HCT116 (cell line): ENCODE measurements at regions not wholly inside any gene's neighbourhood (a gene's known extent, or its start where the extent isn't known, plus 50 kb on each side); places are given as distances from the start of the nearest gene placed in this dataset.

Source experiments
- ATAC-seq: fragments of 200-7000 bp; cut with Tn5 transposase; 2 replicates; pipeline ENCODE4 v1.9.1; 2020; ENCODE audit warnings: mild to moderate bottlenecking, moderate library complexity
- BruUV-seq: library from RNA; stranded (reverse); fragments of 400-500 nt; replicated peaks from 2 replicates; lab custom pipeline; 2021; lab: Mats Ljungman, UMichigan
- CTCF ChIA-PET: fragments of 300-600 bp; sonication (Branson Sonifier 250); formaldehyde crosslinking; loops from one replicate; lab custom pipeline; 2021; ENCODE audit warnings: antibody characterized with exemption; lab: Charles Lee
- POLR2A ChIA-PET: fragments of 300-600, 350-600 bp; sonication (Branson Sonifier 250); formaldehyde crosslinking; loops from one replicate; lab custom pipeline; 2021; ENCODE audit warnings: antibody characterized with exemption; lab: Charles Lee
- RAD21 ChIA-PET, 2 experiments: fragments of 300-600 bp; sonication (Branson Sonifier 250); formaldehyde crosslinking; loops; one replicate each; lab custom pipeline; 2023; ENCODE audit warnings: low total read pairs in 2 of 2; ENCODE audit not compliant: uncharacterized antibody in 2 of 2, unreplicated experiment in 2 of 2, low non-redundant PET in 1 of 2; lab: Charles Lee
- DNase-seq: peaks from one replicate; pipeline ENCODE4 v3.0.0-alpha.2; 2010; ENCODE audit warnings: low read depth, low spot score
- H2AFZ ChIP-seq: fragments of 200-600 bp; shearing (Covaris generic), sonication (generic); 2 replicates; pipeline ENCODE4 v1.6.1; 2017; ENCODE audit warnings: low read depth, mixed run types, mixed read lengths, antibody characterized with exemption, low read length; ENCODE audit not compliant: poor library complexity, severe bottlenecking
- H3K27ac ChIP-seq: 2 replicates; pipeline ENCODE4 v1.5.1; 2012; ENCODE audit warnings: low read depth, low read length
- H3K27me3 ChIP-seq: fragments of 200-600 bp; sonication (generic); 2 replicates; pipeline ENCODE4 v1.6.1; 2016; ENCODE audit warnings: mixed run types, low read length, mixed read lengths; ENCODE audit not compliant: insufficient read depth
- H3K36me3 ChIP-seq, 2 experiments: fragments of 200-500 bp in 1 of 2; fragments of 200-600 bp in 1 of 2; sonication (Bioruptor generic) in 1 of 2; sonication (generic) in 1 of 2; 2 replicates each; pipeline versions ENCODE4 v1.5.1 to v1.6.1; 2014 to 2016; ENCODE audit warnings: low read length in 2 of 2, inconsistent platforms in 1 of 2, mixed read lengths in 1 of 2, mixed run types in 1 of 2; ENCODE audit not compliant: insufficient read depth in 2 of 2, control insufficient read depth in 1 of 2
- H3K4me1 ChIP-seq, 2 experiments: fragments of 200-600 bp in 1 of 2; sonication (generic) in 1 of 2; 2 replicates each; pipeline versions ENCODE4 v1.5.1 to v1.6.1; 2012 to 2017; ENCODE audit warnings: low read length in 2 of 2, inconsistent platforms in 1 of 2, mild to moderate bottlenecking in 1 of 2, mixed read lengths in 1 of 2, mixed run types in 1 of 2, moderate library complexity in 1 of 2; ENCODE audit not compliant: insufficient read depth in 2 of 2, control insufficient read depth in 1 of 2
- H3K4me2 ChIP-seq: fragments of 200-600 bp; sonication (generic); 2 replicates; pipeline ENCODE4 v1.6.1; 2017; ENCODE audit warnings: mixed run types, low read length, mixed read lengths
- H3K4me3 ChIP-seq, 2 experiments: fragments of 200-600 bp in 1 of 2; sonication (generic) in 1 of 2; replicated peaks in 1 of 2; 2 replicates each; pipeline ENCODE4 v1.5.1; 2011 to 2016; ENCODE audit warnings: low read length in 2 of 2, control low read depth in 1 of 2, low read depth in 1 of 2, mild to moderate bottlenecking in 1 of 2, mixed read lengths in 1 of 2, mixed run types in 1 of 2
- H3K79me2 ChIP-seq: fragments of 200-600 bp; sonication (generic); 2 replicates; pipeline ENCODE4 v1.6.1; 2017; ENCODE audit warnings: mild to moderate bottlenecking, mixed run types, low read length, moderate library complexity, mixed read lengths; ENCODE audit not compliant: insufficient read depth
- H3K9ac ChIP-seq: fragments of 200-600 bp; sonication (generic); 2 replicates; pipeline ENCODE4 v1.6.1; 2016; ENCODE audit warnings: low read length, mixed read lengths
- H3K9me2 ChIP-seq: fragments of 200-600 bp; sonication (generic), shearing (Covaris generic); 2 replicates; pipeline ENCODE4 v1.6.1; 2017; ENCODE audit warnings: mixed run types, mild to moderate bottlenecking, moderate library complexity; ENCODE audit not compliant: insufficient read depth
- H3K9me3 ChIP-seq, 2 experiments: fragments of 200-500 bp in 1 of 2; fragments of 200-600 bp in 1 of 2; sonication (Bioruptor generic) in 1 of 2; sonication (generic) in 1 of 2; 2 replicates each; pipeline ENCODE4 v1.6.1; 2014 to 2017; ENCODE audit warnings: low read length in 2 of 2, mixed read lengths in 2 of 2, inconsistent platforms in 1 of 2, low read depth in 1 of 2, mild to moderate bottlenecking in 1 of 2, mixed run types in 1 of 2, moderate library complexity in 1 of 2; ENCODE audit not compliant: control insufficient read depth in 1 of 2, insufficient read depth in 1 of 2
- H4K20me1 ChIP-seq: fragments of 200-600 bp; sonication (generic), shearing (Covaris generic); 2 replicates; pipeline ENCODE4 v1.6.1; 2017; ENCODE audit warnings: mixed run types, mild to moderate bottlenecking, moderate library complexity; ENCODE audit not compliant: insufficient read depth
- CEBPB ChIP-seq: IDR thresholded peaks from 2 replicates; pipeline ENCODE4 v1.6.1; 2012; ENCODE audit warnings: low read depth
- ELF1 ChIP-seq: IDR thresholded peaks from 2 replicates; pipeline ENCODE4 v1.6.1; 2012; ENCODE audit warnings: low read depth, borderline replicate concordance
- EZH2 ChIP-seq: fragments of 200-600 bp; sonication (generic); IDR thresholded peaks from 2 replicates; pipeline ENCODE4 v1.6.1; 2017; ENCODE audit warnings: antibody characterized with exemption, mixed run types
- EZH2phosphoT487 ChIP-seq: fragments of 200-600 bp; IDR thresholded peaks from 2 replicates; pipeline ENCODE4 v1.6.1; 2018; ENCODE audit warnings: antibody characterized with exemption, borderline replicate concordance
- FOSL1 ChIP-seq: IDR thresholded peaks from 2 replicates; pipeline ENCODE4 v1.6.1; 2012; ENCODE audit warnings: low read depth
- JUND ChIP-seq: IDR thresholded peaks from 2 replicates; pipeline ENCODE4 v1.6.1; 2012
- POLR2A ChIP-seq: IDR thresholded peaks from 2 replicates; pipeline ENCODE4 v1.7.0; 2011; ENCODE audit warnings: borderline replicate concordance; ENCODE audit not compliant: insufficient read depth, insufficient read length; ENCODE audit errors: extremely low read depth
- RAD21 ChIP-seq: IDR thresholded peaks from 2 replicates; pipeline ENCODE4 v1.6.1; 2012; ENCODE audit warnings: low read depth, mild to moderate bottlenecking
- SIN3A ChIP-seq: IDR thresholded peaks from 2 replicates; pipeline ENCODE4 v1.6.1; 2012; ENCODE audit warnings: low read depth
- SP1 ChIP-seq: IDR thresholded peaks from 2 replicates; pipeline ENCODE4 v1.6.1; 2012; ENCODE audit warnings: low read depth
- SRF ChIP-seq: IDR thresholded peaks from 2 replicates; pipeline ENCODE4 v1.6.1; 2012; ENCODE audit warnings: low read depth
- YY1 ChIP-seq: IDR thresholded peaks from 2 replicates; pipeline ENCODE4 v1.6.1; 2011; ENCODE audit warnings: low read length, low read depth, moderate library complexity, mild to moderate bottlenecking; ENCODE audit not compliant: insufficient replicate concordance; ENCODE audit errors: extremely low read depth
- ZFX ChIP-seq: fragments of 450-650 bp; IDR thresholded peaks from 2 replicates; pipeline ENCODE4 v1.6.1; 2017
- ZNF274 ChIP-seq: fragments of 200-500 bp; sonication (Bioruptor generic); IDR thresholded peaks from 2 replicates; pipeline ENCODE4 v1.6.1; 2014; ENCODE audit warnings: mild to moderate bottlenecking, low read depth, low read length, inconsistent platforms
- intact Hi-C: fragments of 100-400 bp; cut with micrococcal nuclease; formaldehyde crosslinking; loops from 2 replicates; pipeline ENCODE4 v1.10.0; 2022
- TF ChIP-seq, protein P1 (sequence below): IDR thresholded peaks from 2 replicates; pipeline ENCODE4 v1.6.1; 2011; ENCODE audit warnings: mild to moderate bottlenecking, low read length, moderate library complexity; ENCODE audit not compliant: insufficient replicate concordance; ENCODE audit errors: extremely low read depth
- TF ChIP-seq, protein P2 (sequence below): IDR thresholded peaks from 2 replicates; pipeline ENCODE4 v1.6.1; 2012; ENCODE audit warnings: low read depth
- TF ChIP-seq, protein P3 (sequence below): IDR thresholded peaks from 2 replicates; pipeline ENCODE4 v1.6.1; 2012
- TF ChIP-seq, protein P4 (sequence below): IDR thresholded peaks from 2 replicates; pipeline ENCODE4 v1.6.1; 2012

DNA sequence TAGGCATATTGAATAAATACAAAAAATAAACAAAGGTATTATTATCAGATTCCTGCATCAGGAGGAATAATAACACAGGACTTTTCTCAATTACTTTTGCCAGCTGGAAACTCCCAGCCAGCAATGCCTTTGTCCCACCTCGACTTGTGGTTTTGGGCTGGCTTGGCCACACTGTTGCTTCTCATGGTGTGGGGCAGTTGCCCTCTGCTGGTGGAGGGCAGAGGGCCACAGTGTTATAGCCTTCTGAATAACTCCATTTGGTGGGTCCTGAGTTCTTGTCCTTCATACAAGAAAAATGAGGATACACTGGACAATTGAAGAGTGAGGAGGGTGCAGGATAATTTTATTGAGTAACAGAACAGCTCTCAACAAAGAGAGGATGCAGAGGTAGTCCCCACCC is 1206.0 kb upstream of the ADGRL3 start:
- ChIA-PET POLR2A (no interaction called here), CTCF (no interaction called here), RAD21 (no interaction called here)
- Histone ChIP-seq H3K27ac (no peak overlapping the region), H2AFZ (no peak overlapping the region), H3K4me3 (no peak overlapping the region), H3K79me2 (no peaks in the 10 kb centered on the region), H3K4me2 (no peak overlapping the region), H3K9me3 (peaks cover 17 to 24% of the 10 kb centered on the region in 2 experiments; a peak in 3 of 4 replicates), H3K9ac (no peak overlapping the region), H3K4me1 (no peaks in the 10 kb centered on the region), H4K20me1 (no peaks in the 10 kb centered on the region)
- DNase-seq (no peak), ATAC-seq (no peak)
- intact Hi-C loops: no loop called here
- no TSS peak for BruUV-seq
- TF ChIP-seq ZFX (no peak), EZH2 (no peak), FOSL1 (no peak), YY1 (no peak), SRF (no peak), ELF1 (no peak), ZNF274 (no peak), POLR2A (no peak), CEBPB (no peak), JUND (no peak), RAD21 (no peak), EZH2phosphoT487 (no peak), SIN3A (no peak), SP1 (no peak)
- TF ChIP-seq, protein P1, sequence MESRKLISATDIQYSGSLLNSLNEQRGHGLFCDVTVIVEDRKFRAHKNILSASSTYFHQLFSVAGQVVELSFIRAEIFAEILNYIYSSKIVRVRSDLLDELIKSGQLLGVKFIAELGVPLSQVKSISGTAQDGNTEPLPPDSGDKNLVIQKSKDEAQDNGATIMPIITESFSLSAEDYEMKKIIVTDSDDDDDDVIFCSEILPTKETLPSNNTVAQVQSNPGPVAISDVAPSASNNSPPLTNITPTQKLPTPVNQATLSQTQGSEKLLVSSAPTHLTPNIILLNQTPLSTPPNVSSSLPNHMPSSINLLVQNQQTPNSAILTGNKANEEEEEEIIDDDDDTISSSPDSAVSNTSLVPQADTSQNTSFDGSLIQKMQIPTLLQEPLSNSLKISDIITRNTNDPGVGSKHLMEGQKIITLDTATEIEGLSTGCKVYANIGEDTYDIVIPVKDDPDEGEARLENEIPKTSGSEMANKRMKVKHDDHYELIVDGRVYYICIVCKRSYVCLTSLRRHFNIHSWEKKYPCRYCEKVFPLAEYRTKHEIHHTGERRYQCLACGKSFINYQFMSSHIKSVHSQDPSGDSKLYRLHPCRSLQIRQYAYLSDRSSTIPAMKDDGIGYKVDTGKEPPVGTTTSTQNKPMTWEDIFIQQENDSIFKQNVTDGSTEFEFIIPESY: no peak
- TF ChIP-seq, protein P2, sequence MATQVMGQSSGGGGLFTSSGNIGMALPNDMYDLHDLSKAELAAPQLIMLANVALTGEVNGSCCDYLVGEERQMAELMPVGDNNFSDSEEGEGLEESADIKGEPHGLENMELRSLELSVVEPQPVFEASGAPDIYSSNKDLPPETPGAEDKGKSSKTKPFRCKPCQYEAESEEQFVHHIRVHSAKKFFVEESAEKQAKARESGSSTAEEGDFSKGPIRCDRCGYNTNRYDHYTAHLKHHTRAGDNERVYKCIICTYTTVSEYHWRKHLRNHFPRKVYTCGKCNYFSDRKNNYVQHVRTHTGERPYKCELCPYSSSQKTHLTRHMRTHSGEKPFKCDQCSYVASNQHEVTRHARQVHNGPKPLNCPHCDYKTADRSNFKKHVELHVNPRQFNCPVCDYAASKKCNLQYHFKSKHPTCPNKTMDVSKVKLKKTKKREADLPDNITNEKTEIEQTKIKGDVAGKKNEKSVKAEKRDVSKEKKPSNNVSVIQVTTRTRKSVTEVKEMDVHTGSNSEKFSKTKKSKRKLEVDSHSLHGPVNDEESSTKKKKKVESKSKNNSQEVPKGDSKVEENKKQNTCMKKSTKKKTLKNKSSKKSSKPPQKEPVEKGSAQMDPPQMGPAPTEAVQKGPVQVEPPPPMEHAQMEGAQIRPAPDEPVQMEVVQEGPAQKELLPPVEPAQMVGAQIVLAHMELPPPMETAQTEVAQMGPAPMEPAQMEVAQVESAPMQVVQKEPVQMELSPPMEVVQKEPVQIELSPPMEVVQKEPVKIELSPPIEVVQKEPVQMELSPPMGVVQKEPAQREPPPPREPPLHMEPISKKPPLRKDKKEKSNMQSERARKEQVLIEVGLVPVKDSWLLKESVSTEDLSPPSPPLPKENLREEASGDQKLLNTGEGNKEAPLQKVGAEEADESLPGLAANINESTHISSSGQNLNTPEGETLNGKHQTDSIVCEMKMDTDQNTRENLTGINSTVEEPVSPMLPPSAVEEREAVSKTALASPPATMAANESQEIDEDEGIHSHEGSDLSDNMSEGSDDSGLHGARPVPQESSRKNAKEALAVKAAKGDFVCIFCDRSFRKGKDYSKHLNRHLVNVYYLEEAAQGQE: no peak
- TF ChIP-seq, protein P3, sequence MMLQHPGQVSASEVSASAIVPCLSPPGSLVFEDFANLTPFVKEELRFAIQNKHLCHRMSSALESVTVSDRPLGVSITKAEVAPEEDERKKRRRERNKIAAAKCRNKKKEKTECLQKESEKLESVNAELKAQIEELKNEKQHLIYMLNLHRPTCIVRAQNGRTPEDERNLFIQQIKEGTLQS: no peak
- TF ChIP-seq, protein P4, sequence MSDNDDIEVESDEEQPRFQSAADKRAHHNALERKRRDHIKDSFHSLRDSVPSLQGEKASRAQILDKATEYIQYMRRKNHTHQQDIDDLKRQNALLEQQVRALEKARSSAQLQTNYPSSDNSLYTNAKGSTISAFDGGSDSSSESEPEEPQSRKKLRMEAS: no peak
- TF ChIP-seq, all 23 proteins: peak for 0
- Histone ChIP-seq H3K9me2 (no peaks in the 10 kb centered on the region), H3K27me3 (no peaks in the 10 kb centered on the region), H3K36me3 (no peaks in the 10 kb centered on the region)
